Endodermal cell (in vitro differentiated cells): ENCODE measurements at regions not wholly inside any gene's neighbourhood (a gene's known extent, or its start where the extent isn't known, plus 50 kb on each side); places are given as distances from the start of the nearest gene placed in this dataset.

Experiments
- DNase-seq: peaks from one replicate; pipeline ENCODE4 v3.0.0-alpha.2; 2017
- H3K27ac ChIP-seq: 2 replicates; pipeline ENCODE4 v1.5.1; 2013; ENCODE audit warnings: mild to moderate bottlenecking, low read depth, low read length, moderate library complexity
- H3K27me3 ChIP-seq: 2 replicates; pipeline ENCODE4 v1.6.1; 2013; ENCODE audit warnings: mild to moderate bottlenecking, low read length, moderate library complexity; ENCODE audit not compliant: insufficient read depth, control insufficient read depth, poor library complexity, severe bottlenecking
- H3K36me3 ChIP-seq: 2 replicates; pipeline ENCODE4 v1.7.0; 2013; ENCODE audit warnings: mild to moderate bottlenecking, low read length, moderate library complexity; ENCODE audit not compliant: control insufficient read depth, insufficient read depth
- H3K4me1 ChIP-seq: one replicate; pipeline ENCODE4 v1.7.0; 2013; ENCODE audit warnings: low read length; ENCODE audit not compliant: control insufficient read depth, insufficient read depth
- H3K4me3 ChIP-seq: 2 replicates; pipeline ENCODE4 v1.5.1; 2013; ENCODE audit warnings: mild to moderate bottlenecking, low read length, moderate library complexity
- H3K9ac ChIP-seq: 2 replicates; pipeline ENCODE4 v1.6.1; 2013; ENCODE audit warnings: mild to moderate bottlenecking, low read length, moderate library complexity; ENCODE audit not compliant: poor library complexity, severe bottlenecking; ENCODE audit errors: extremely low read depth
- H3K9me3 ChIP-seq: 2 replicates; pipeline ENCODE4 v1.6.1; 2013; ENCODE audit warnings: mild to moderate bottlenecking, low read length, moderate library complexity; ENCODE audit not compliant: control insufficient read depth
- H3K27ac Mint-ChIP-seq: 2 replicates; pipeline ENCODE4 v1.8.0; 2020; ENCODE audit warnings: mixed read lengths
- H3K27me3 Mint-ChIP-seq: 2 replicates; pipeline ENCODE4 v1.8.0; 2021; ENCODE audit warnings: mild to moderate bottlenecking, mixed read lengths; ENCODE audit not compliant: insufficient read depth
- H3K36me3 Mint-ChIP-seq: 2 replicates; pipeline ENCODE4 v1.8.0; 2020; ENCODE audit warnings: low read depth, mixed read lengths
- H3K4me1 Mint-ChIP-seq: 2 replicates; pipeline ENCODE4 v1.8.0; 2020; ENCODE audit warnings: mixed read lengths
- H3K4me3 Mint-ChIP-seq: 2 replicates; pipeline ENCODE4 v1.8.0; 2020; ENCODE audit warnings: mild to moderate bottlenecking, moderate library complexity, mixed read lengths
- H3K9me3 Mint-ChIP-seq: 2 replicates; pipeline ENCODE4 v1.8.0; 2020; ENCODE audit warnings: mild to moderate bottlenecking, mixed read lengths
- CTCF ChIP-seq: fragments of 200-600 bp; sonication (generic); conservative IDR thresholded peaks from 2 replicates; pipeline ENCODE4 v1.5.0; 2021; ENCODE audit warnings: antibody characterized with exemption, mild to moderate bottlenecking
- WGBS, 2 experiments: methylation state at CpG; one replicate each; pipeline versions ENCODE4 v1.1.5 to v1.1.7; 2013; ENCODE audit warnings: missing lambda C conversion rate in 2 of 2, mixed read lengths in 1 of 2; ENCODE audit not compliant: insufficient coverage in 1 of 2, insufficient read length in 1 of 2; 5-methylcytosine and 5-hydroxymethylcytosine counted together

- no peaks in the 10 kb centered on the region for H3K27me3 ChIP-seq
- no peak overlapping the region for H3K4me3 Mint-ChIP-seq
- H3K9me3 Mint-ChIP-seq = no peaks in the 10 kb centered on the region
- H3K36me3 ChIP-seq = no peaks in the 10 kb centered on the region
- peaks cover 8% of the 10 kb centered on the region for H3K36me3 Mint-ChIP-seq
- TF ChIP-seq CTCF = no peak
- H3K9me3 ChIP-seq = no peaks in the 10 kb centered on the region
- H3K4me1 ChIP-seq = no peaks in the 10 kb centered on the region
- H3K27me3 Mint-ChIP-seq = no peaks in the 10 kb centered on the region
- WGBS, 2 experiments = 14% methylated on average over 1 of the region's 3 CpGs; no CpG with 5 or more reads in 1 of the 2 experiments
- no peak overlapping the region for H3K27ac ChIP-seq
- no peak overlapping the region for H3K4me3 ChIP-seq
- DNase-seq = no peak
- H3K9ac ChIP-seq = no peak overlapping the region
- H3K4me1 Mint-ChIP-seq = peaks cover 37% of the 10 kb centered on the region
- peak overlapping the region; percentile 69 for H3K27ac Mint-ChIP-seq
Observed at GRCh38 chrX:30468471-30468870, 109.1 kb downstream of the TASL start.
